GM19035 (cell line): ENCODE measurements at regions not wholly inside any gene's neighbourhood (a gene's known extent, or its start where the extent isn't known, plus 50 kb on each side); places are given as distances from the start of the nearest gene placed in this dataset.

ENCODE experiments used
- ATAC-seq: cut with Tn5 transposase; IDR thresholded peaks from one replicate; pipeline ENCODE4 v1.9.1; 2021; ENCODE audit not compliant: unreplicated experiment

GRCh38 chr7:24510759-24511158 lies 62.5 kb upstream of the PALS2 start:
- no peak for ATAC-seq

GRCh38 chr7:24517166-24517565 lies 56.1 kb upstream of the PALS2 start:
- ATAC-seq = no peak

GRCh38 chr7:24521917-24522623 lies 51.2 kb upstream of the PALS2 start:
- no peak for ATAC-seq
